Endothelial cell of umbilical vein (primary cell): ENCODE measurements at regions not wholly inside any gene's neighbourhood (a gene's known extent, or its start where the extent isn't known, plus 50 kb on each side); places are given as distances from the start of the nearest gene placed in this dataset.

Experiments
- BruUV-seq: library from RNA; stranded (reverse); fragments of 400-500 nt; replicated peaks from 2 replicates; lab custom pipeline; 2021; lab: Mats Ljungman, UMichigan
- CTCF ChIA-PET: fragments of 300-600, 350-600 bp; sonication (Branson Sonifier 250); formaldehyde crosslinking; loops from one replicate; lab custom pipeline; 2021; ENCODE audit warnings: antibody characterized with exemption, inconsistent platforms; lab: Charles Lee
- POLR2A ChIA-PET: fragments of 300-600, 350-600 bp; sonication (Branson Sonifier 250); formaldehyde crosslinking; loops from one replicate; lab custom pipeline; 2021; ENCODE audit warnings: antibody characterized with exemption, inconsistent platforms; lab: Charles Lee
- DNase-seq: peaks from one replicate; pipeline ENCODE4 v3.0.0-alpha.2; 2011; ENCODE audit warnings: low read depth, low spot score
- FAIRE-seq: peaks from 2 replicates; lab custom pipeline; 2011; peaks lifted over from hg19 to GRCh38; lab: Jason Lieb, UNC
- H2AFZ ChIP-seq: 2 replicates; pipeline ENCODE4 v1.6.0; 2012; ENCODE audit warnings: low read depth, low read length, control low read depth, inconsistent platforms
- H3K27ac ChIP-seq: 2 replicates; pipeline ENCODE4 v1.5.1; 2011; ENCODE audit warnings: low read depth, mild to moderate bottlenecking, control low read depth, low read length, moderate library complexity; ENCODE audit not compliant: insufficient read depth
- H3K27me3 ChIP-seq, 2 experiments: 2 replicates each; pipeline versions ENCODE4 v1.6.0 to v1.6.1; 2011; ENCODE audit warnings: low read length in 2 of 2, mixed read lengths in 1 of 2; ENCODE audit not compliant: control insufficient read depth in 2 of 2, insufficient read depth in 2 of 2
- H3K36me3 ChIP-seq, 2 experiments: 2 replicates in 1 of 2; 3 replicates in 1 of 2; pipeline ENCODE4 v1.5.1; 2011; ENCODE audit warnings: low read length in 2 of 2, mild to moderate bottlenecking in 1 of 2, moderate library complexity in 1 of 2; ENCODE audit not compliant: control insufficient read depth in 2 of 2, insufficient read depth in 2 of 2; ENCODE audit errors: extremely low read depth in 1 of 2
- H3K4me1 ChIP-seq: 3 replicates; pipeline ENCODE4 v1.5.1; 2011; ENCODE audit warnings: mild to moderate bottlenecking, low read length; ENCODE audit not compliant: control insufficient read depth, insufficient read depth; ENCODE audit errors: extremely low read depth
- H3K4me2 ChIP-seq: 2 replicates; pipeline ENCODE4 v1.6.1; 2011; ENCODE audit warnings: low read length, control low read depth, mixed read lengths; ENCODE audit not compliant: insufficient read depth
- H3K4me3 ChIP-seq, 3 experiments: fragments of 200-600 bp in 1 of 3; sonication (generic), shearing (Covaris generic) in 1 of 3; replicated peaks in 1 of 3; 2 replicates each; pipeline ENCODE4 v1.5.1; 2011 to 2016; ENCODE audit warnings: control low read depth in 3 of 3, low read length in 3 of 3, mild to moderate bottlenecking in 2 of 3, inconsistent platforms in 1 of 3, low read depth in 1 of 3, moderate library complexity in 1 of 3; ENCODE audit not compliant: insufficient read depth in 1 of 3
- H3K79me2 ChIP-seq: 2 replicates; pipeline ENCODE4 v1.6.0; 2012; ENCODE audit warnings: low read length, inconsistent platforms; ENCODE audit not compliant: control insufficient read depth, insufficient read depth
- H3K9ac ChIP-seq: replicated peaks from 2 replicates; pipeline ENCODE3; 2011; ENCODE audit warnings: low read length, control low read depth; ENCODE audit not compliant: insufficient read depth; ENCODE audit errors: extremely low read depth
- H3K9me1 ChIP-seq: replicated peaks from 3 replicates; pipeline ENCODE4 v1.6.0; 2011; ENCODE audit warnings: mild to moderate bottlenecking, low read length; ENCODE audit not compliant: control insufficient read depth, insufficient read depth; ENCODE audit errors: extremely low read depth
- H3K9me3 ChIP-seq: replicated peaks from 2 replicates; pipeline ENCODE4 v1.5.1; 2012; ENCODE audit warnings: low read length, inconsistent platforms; ENCODE audit not compliant: control insufficient read depth, insufficient read depth
- H4K20me1 ChIP-seq: replicated peaks from 2 replicates; pipeline ENCODE3; 2011; ENCODE audit warnings: mild to moderate bottlenecking, low read length; ENCODE audit not compliant: control insufficient read depth, insufficient read depth; ENCODE audit errors: extremely low read depth
- EZH2 ChIP-seq: IDR thresholded peaks from 2 replicates; pipeline ENCODE4 v1.6.1; 2012; ENCODE audit warnings: borderline replicate concordance, low read depth, mild to moderate bottlenecking, moderate library complexity, low read length, inconsistent platforms; ENCODE audit not compliant: severe bottlenecking
- FOS ChIP-seq: IDR thresholded peaks from 2 replicates; pipeline ENCODE4 v1.6.1; 2011; ENCODE audit warnings: mild to moderate bottlenecking, low read length, moderate library complexity, borderline replicate concordance; ENCODE audit not compliant: insufficient read depth
- GATA2 ChIP-seq: IDR thresholded peaks from 2 replicates; pipeline ENCODE4 v1.7.0; 2011; ENCODE audit warnings: low read depth, mild to moderate bottlenecking, moderate library complexity, mixed read lengths, low read length; ENCODE audit not compliant: insufficient read length, insufficient read depth
- JUN ChIP-seq: IDR thresholded peaks from 2 replicates; pipeline ENCODE4 v1.6.1; 2011; ENCODE audit warnings: borderline replicate concordance, low read depth; ENCODE audit not compliant: insufficient read length, insufficient read depth
- MYC ChIP-seq: IDR thresholded peaks from one replicate; pipeline ENCODE4 v1.6.1; 2011; ENCODE audit warnings: mild to moderate bottlenecking, low read depth, low read length
- POLR2A ChIP-seq: IDR thresholded peaks from 2 replicates; pipeline ENCODE4 v1.6.1; 2012; ENCODE audit warnings: low read depth, mild to moderate bottlenecking, control low read depth, low read length
- POLR2AphosphoS5 ChIP-seq: IDR thresholded peaks from 2 replicates; pipeline ENCODE4 v1.6.1; 2012; ENCODE audit warnings: low read depth, mild to moderate bottlenecking, control low read depth, low read length, moderate library complexity; ENCODE audit not compliant: insufficient read depth
- dilution Hi-C: fragments of 300-500 bp; cut with MboI; formaldehyde crosslinking; loops from one replicate; pipeline ENCODE4 v1.15.0; 2019; ENCODE audit warnings: low sequenced_read_pairs; ENCODE audit not compliant: extremely low pct_ligation_motif_present
- intact Hi-C: fragments of 100-400 bp; cut with micrococcal nuclease; formaldehyde crosslinking; loops from one replicate; pipeline ENCODE4 v1.10.0; 2022
- TF ChIP-seq, protein P1 (sequence below): IDR thresholded peaks from 2 replicates; pipeline ENCODE4 v1.6.1; 2011; ENCODE audit not compliant: insufficient read depth, insufficient read length
- TF ChIP-seq, protein P2 (sequence below), 2 donors: IDR thresholded peaks; 1 replicate in 1 of 2; 2 replicates in 1 of 2; pipeline ENCODE4 v1.5.1; 2011; ENCODE audit warnings: low read length in 2 of 2, mild to moderate bottlenecking in 2 of 2, moderate library complexity in 2 of 2, control low read depth in 1 of 2, inconsistent platforms in 1 of 2, low read depth in 1 of 2; ENCODE audit not compliant: insufficient read depth in 1 of 2; ENCODE audit errors: extremely low read depth in 1 of 2

DNA sequence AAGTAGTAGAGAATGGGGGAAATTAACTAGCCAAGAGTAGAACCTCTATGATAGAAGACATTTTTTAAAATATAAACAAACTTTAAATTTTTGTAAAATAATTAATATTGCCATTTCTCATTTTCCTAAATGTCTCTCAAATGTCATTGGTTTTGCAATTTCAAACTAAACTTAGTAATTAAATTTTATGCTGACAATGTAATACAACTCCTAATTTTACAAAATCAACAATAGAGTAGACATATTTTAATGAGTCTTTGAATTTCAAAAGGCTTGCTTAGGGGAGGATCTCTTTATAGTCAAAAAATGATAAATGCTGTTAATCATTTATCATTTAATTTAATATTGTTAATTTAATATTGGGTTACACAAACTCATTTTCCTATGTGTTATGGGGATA is 81.8 kb downstream of the ZWINT start:
- H3K9me3 ChIP-seq: no peaks in the 10 kb centered on the region
- TF ChIP-seq GATA2 (no peak), FOS (no peak), MYC (no peak)
- ChIA-PET CTCF (no interaction called here), POLR2A (no interaction called here)
- H3K27me3 ChIP-seq: no peaks in the 10 kb centered on the region
- H4K20me1 ChIP-seq: no peaks in the 10 kb centered on the region
- H3K4me1 ChIP-seq: no peaks in the 10 kb centered on the region
- H3K9ac ChIP-seq: no peak overlapping the region
- H3K79me2 ChIP-seq: no peaks in the 10 kb centered on the region
- dilution Hi-C loops (no loop called here), intact Hi-C loops (no loop called here)
- no peaks in the 10 kb centered on the region for H3K9me1 ChIP-seq
- no peak overlapping the region for H3K4me2 ChIP-seq
- H3K4me3 ChIP-seq: no peak overlapping the region
- FAIRE-seq (no peak), DNase-seq (no peak)
- no peaks in the 10 kb centered on the region for H3K36me3 ChIP-seq
- no peak overlapping the region for H3K27ac ChIP-seq
- no TSS peak for BruUV-seq
- no peak overlapping the region for H2AFZ ChIP-seq

DNA sequence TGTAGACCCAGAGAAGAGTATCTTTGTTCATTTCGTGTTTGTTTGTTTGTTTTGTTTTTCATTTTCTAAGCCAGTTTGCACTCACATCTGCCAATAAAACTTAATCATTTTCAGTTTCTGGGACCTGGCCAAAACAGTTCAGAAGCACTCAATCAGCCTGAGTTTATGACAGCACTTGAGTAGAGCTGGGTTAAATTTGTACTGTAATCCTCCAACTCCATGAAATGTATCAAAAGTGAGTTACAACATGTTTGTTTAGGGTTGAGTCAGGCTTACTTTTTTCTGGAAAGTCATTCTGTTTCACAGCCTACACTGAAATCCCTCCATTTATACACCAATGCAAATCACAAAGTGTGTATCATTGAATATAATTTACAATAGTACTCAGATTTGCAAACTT is 91.9 kb downstream of the ZWINT start:
- H3K4me1 ChIP-seq: no peaks in the 10 kb centered on the region
- intact Hi-C loops (no loop called here), dilution Hi-C loops (no loop called here)
- H3K9me3 ChIP-seq: no peaks in the 10 kb centered on the region
- ChIA-PET CTCF (no interaction called here), POLR2A (no interaction called here)
- no peaks in the 10 kb centered on the region for H3K36me3 ChIP-seq
- FAIRE-seq (no peak), DNase-seq (no peak)
- no TSS peak for BruUV-seq
- no peaks in the 10 kb centered on the region for H3K27me3 ChIP-seq
- TF ChIP-seq GATA2 (no peak), MYC (no peak), POLR2A (no peak), FOS (no peak), JUN (no peak), POLR2AphosphoS5 (no peak), EZH2 (no peak)
- TF ChIP-seq, protein P1, sequence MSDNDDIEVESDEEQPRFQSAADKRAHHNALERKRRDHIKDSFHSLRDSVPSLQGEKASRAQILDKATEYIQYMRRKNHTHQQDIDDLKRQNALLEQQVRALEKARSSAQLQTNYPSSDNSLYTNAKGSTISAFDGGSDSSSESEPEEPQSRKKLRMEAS: no peak
- TF ChIP-seq, protein P2, sequence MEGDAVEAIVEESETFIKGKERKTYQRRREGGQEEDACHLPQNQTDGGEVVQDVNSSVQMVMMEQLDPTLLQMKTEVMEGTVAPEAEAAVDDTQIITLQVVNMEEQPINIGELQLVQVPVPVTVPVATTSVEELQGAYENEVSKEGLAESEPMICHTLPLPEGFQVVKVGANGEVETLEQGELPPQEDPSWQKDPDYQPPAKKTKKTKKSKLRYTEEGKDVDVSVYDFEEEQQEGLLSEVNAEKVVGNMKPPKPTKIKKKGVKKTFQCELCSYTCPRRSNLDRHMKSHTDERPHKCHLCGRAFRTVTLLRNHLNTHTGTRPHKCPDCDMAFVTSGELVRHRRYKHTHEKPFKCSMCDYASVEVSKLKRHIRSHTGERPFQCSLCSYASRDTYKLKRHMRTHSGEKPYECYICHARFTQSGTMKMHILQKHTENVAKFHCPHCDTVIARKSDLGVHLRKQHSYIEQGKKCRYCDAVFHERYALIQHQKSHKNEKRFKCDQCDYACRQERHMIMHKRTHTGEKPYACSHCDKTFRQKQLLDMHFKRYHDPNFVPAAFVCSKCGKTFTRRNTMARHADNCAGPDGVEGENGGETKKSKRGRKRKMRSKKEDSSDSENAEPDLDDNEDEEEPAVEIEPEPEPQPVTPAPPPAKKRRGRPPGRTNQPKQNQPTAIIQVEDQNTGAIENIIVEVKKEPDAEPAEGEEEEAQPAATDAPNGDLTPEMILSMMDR (IDR thresholded peaks at IDR 0.05; ENCODE audit: extremely low read depth in 1 of 2, insufficient read depth in 1 of 2, low read depth in 1 of 2, low read length in 2 of 2): no peak
- no peak overlapping the region for H3K4me2 ChIP-seq
- no peak overlapping the region for H3K9ac ChIP-seq
- no peak overlapping the region for H2AFZ ChIP-seq
- H3K9me1 ChIP-seq: no peaks in the 10 kb centered on the region
- no peak overlapping the region for H3K4me3 ChIP-seq
- no peaks in the 10 kb centered on the region for H3K79me2 ChIP-seq
- H4K20me1 ChIP-seq: no peaks in the 10 kb centered on the region
- H3K27ac ChIP-seq: no peak overlapping the region
